ENCODE measurements at regions not wholly inside any gene's neighbourhood (a gene's known extent, or its start where the extent isn't known, plus 50 kb on each side); places are given as distances from the start of the nearest gene placed in this dataset.
"Not testable (repeated sequence)": the region's sequence is repeated elsewhere in the genome, so short reads cannot be mapped to it uniquely, and the experiment has no call there.

DNA sequence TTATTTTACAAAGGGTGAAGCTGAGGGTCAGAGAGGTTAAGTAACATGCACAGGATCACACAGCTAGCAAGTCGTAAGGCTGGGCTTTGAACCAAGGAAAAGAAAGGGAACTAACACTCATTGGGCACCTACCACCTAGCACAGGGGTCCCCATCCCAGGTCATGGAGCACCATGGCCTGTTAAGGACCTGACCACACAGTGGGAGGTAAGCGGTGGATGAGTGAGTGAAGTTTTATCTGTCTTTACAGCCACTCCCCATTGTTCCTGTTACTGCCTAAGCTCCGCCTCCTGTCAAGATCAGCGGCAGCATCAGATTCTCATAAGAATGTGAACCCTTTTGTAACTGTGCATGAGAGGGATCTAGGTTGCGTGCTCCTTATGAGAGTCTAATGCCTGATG is 222.8 kb downstream of the RAB11FIP2 start:
- H3K4me3 ChIP-seq, result no peak overlapping the region
- TF ChIP-seq CTCF (IDR thresholded peaks at IDR 0.05) (no peak), POLR2A (IDR thresholded peaks at IDR 0.05) (no peak), POLR2AphosphoS5 (IDR thresholded peaks at IDR 0.05) (no peak)
- H3K27me3 ChIP-seq, result peaks cover 0 to 4% of the 10 kb centered on the region in 2 donors
- H3K9me3 ChIP-seq, result no peaks in the 10 kb centered on the region
- intact Hi-C loops (cut with DNase I; ENCODE audit: low total_unique reads), result no loop called here
- H3K36me3 ChIP-seq, result no peaks in the 10 kb centered on the region
- DNase-seq (ENCODE audit: low spot score in 2 of 2), result no peak
- no peaks in the 10 kb centered on the region for H3K4me1 ChIP-seq
- H3K27ac ChIP-seq, result no peak overlapping the region

GRCh38 chr10:117830205-117830604 is 216.5 kb downstream of the RAB11FIP2 start:
- Histone ChIP-seq H3K27me3 (no peaks in the 10 kb centered on the region), H3K9me3 (no peaks in the 10 kb centered on the region), H3K36me3 (no peaks in the 10 kb centered on the region), H3K4me1 (no peaks in the 10 kb centered on the region), H3K27ac (no peak overlapping the region), H3K4me3 (no peak overlapping the region)
- intact Hi-C loops (cut with DNase I; ENCODE audit: low total_unique reads), result no loop called here
- TF ChIP-seq CTCF (IDR thresholded peaks at IDR 0.05) (no peak), POLR2AphosphoS5 (IDR thresholded peaks at IDR 0.05) (no peak), POLR2A (IDR thresholded peaks at IDR 0.05) (no peak)
- DNase-seq (ENCODE audit: low spot score in 2 of 2), result no peak

DNA sequence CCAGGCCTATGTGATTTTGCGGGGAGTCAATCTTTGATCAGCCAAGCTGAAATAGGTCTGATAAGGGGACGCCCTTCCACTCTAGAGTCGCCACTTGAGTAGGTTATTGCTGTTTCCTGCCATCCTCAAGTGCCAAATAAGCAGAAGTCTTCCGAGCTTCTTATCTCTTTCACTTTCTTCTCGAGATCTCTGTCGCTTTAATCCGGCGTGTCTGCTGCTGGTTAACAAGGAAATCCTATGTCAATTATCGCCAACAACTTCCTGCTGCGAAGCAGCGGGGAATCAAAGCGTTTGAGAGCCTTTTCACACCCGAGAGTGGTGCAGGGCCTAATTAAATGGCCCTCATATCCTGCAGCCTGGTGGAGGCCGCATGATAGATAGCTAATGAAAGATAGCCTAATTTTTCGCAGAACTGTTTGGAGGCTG is 215.9 kb downstream of the RAB11FIP2 start:
- Histone ChIP-seq H3K4me3 (peak overlapping the region in 2 of 3 donors; percentile 11 to 15), H3K9me3 (no peaks in the 10 kb centered on the region), H3K36me3 (no peaks in the 10 kb centered on the region), H3K27ac (no peak overlapping the region), H3K4me1 (no peaks in the 10 kb centered on the region), H3K27me3 (no peaks in the 10 kb centered on the region)
- intact Hi-C loops (cut with DNase I; ENCODE audit: low total_unique reads), result no loop called here
- DNase-seq (ENCODE audit: low spot score in 2 of 2), result no peak
- TF ChIP-seq POLR2AphosphoS5 (IDR thresholded peaks at IDR 0.05), result no peak
- TF ChIP-seq CTCF (IDR thresholded peaks at IDR 0.05), result no peak
- no peak for TF ChIP-seq POLR2A (IDR thresholded peaks at IDR 0.05)

GRCh38 chr10:117838500-117839498 is 207.9 kb downstream of the RAB11FIP2 start:
- DNase-seq (ENCODE audit: low spot score in 2 of 2); H3K27ac ChIP-seq; H3K36me3 ChIP-seq; H3K27me3 ChIP-seq; intact Hi-C loops (cut with DNase I; ENCODE audit: low total_unique reads); H3K4me1 ChIP-seq; H3K4me3 ChIP-seq; H3K9me3 ChIP-seq: not testable (repeated sequence)

DNA sequence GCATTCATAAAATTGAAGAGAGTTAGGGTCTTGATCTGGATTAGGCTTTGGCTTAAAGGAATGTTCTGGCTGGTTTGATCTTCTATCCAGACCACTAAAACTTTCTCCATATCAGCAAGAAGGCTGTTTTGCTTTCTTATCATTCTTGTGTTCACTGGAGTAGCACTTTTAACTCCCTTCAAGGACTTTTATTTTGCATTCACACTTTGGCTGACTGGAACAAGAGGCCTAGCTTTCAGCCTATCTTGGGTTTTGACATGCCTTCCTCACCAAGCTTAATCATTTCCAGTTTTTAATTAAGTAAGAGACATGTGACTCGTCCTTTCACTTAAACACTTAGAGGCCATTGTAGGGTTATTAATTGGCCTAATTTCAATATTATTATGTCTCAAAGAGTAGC is 190.3 kb downstream of the RAB11FIP2 start:
- peaks cover 0 to 12% of the 10 kb centered on the region in 2 donors for H3K9me3 ChIP-seq
- H3K36me3 ChIP-seq, H3K4me1 ChIP-seq: not testable (repeated sequence)

GRCh38 chr10:117860135-117860534 is 186.6 kb downstream of the RAB11FIP2 start:
- peaks cover 0 to 11% of the 10 kb centered on the region in 2 donors for H3K9me3 ChIP-seq
- H3K27ac ChIP-seq, result no peak overlapping the region
- no peak for TF ChIP-seq CTCF (IDR thresholded peaks at IDR 0.05)
- no peak for TF ChIP-seq POLR2AphosphoS5 (IDR thresholded peaks at IDR 0.05)
- no peak for TF ChIP-seq POLR2A (IDR thresholded peaks at IDR 0.05)
- peaks cover 0 to 23% of the 10 kb centered on the region in 2 donors for H3K27me3 ChIP-seq
- no peak for DNase-seq (ENCODE audit: low spot score in 2 of 2)
- H3K4me3 ChIP-seq, result no peak overlapping the region
- H3K36me3 ChIP-seq, result no peaks in the 10 kb centered on the region
- intact Hi-C loops (cut with DNase I; ENCODE audit: low total_unique reads), result no loop called here
- H3K4me1 ChIP-seq, result no peaks in the 10 kb centered on the region

More for the DNA sequence above, 190.3 kb downstream of the RAB11FIP2 start:
- DNase-seq (ENCODE audit: low spot score in 2 of 2); H3K27ac ChIP-seq; H3K4me3 ChIP-seq; intact Hi-C loops (cut with DNase I; ENCODE audit: low total_unique reads): not testable (repeated sequence)
- H3K27me3 ChIP-seq, result peaks cover 0 to 23% of the 10 kb centered on the region in 2 donors
